OCI-LY1 (cell line): ENCODE measurements at regions not wholly inside any gene's neighbourhood (a gene's known extent, or its start where the extent isn't known, plus 50 kb on each side); places are given as distances from the start of the nearest gene placed in this dataset.

Experiments
- CTCF ChIP-seq: fragments of 200-600 bp; sonication (generic), shearing (Covaris generic); IDR thresholded peaks from 2 replicates; pipeline ENCODE4 v1.5.1; 2017; ENCODE audit warnings: mild to moderate bottlenecking, antibody characterized with exemption, low read length, moderate library complexity, mixed read lengths
- EZH2 ChIP-seq: fragments of 200-600 bp; sonication (generic), shearing (Covaris generic); IDR thresholded peaks from 2 replicates; pipeline ENCODE4 v1.8.0; 2017; ENCODE audit warnings: borderline replicate concordance, mixed run types, mild to moderate bottlenecking, antibody characterized with exemption, low read length, moderate library complexity, mixed read lengths

DNA sequence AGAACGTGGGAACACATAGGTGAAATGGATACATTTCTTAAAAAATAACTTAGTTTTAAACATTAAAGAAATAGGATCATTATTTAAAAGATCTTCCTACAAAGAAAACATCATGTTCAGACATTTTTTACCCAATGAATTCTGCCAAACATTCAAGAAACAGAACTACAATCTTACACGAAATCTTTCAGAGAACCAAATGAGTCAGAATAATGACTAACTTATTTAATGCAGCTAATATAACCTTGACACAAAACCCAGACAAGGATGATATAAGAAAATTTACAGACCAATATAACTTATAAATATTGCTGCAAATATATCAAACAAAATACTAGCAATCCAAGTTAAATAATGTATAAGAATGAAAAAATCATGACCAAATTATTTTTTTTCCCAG, 220.1 kb upstream of the KCNK2 start:
- no peak for TF ChIP-seq CTCF
- TF ChIP-seq EZH2, result no peak
